ENCODE measurements at regions not wholly inside any gene's neighbourhood (a gene's known extent, or its start where the extent isn't known, plus 50 kb on each side); places are given as distances from the start of the nearest gene placed in this dataset.

- no CpG with 5 or more reads among the region's 6 CpGs for WGBS (ENCODE audit: insufficient coverage, low lambda C conversion rate)
- Histone ChIP-seq H3K27me3 (ENCODE audit: control insufficient read depth, insufficient read depth, low read length) (no peaks in the 10 kb centered on the region), H3K36me3 (ENCODE audit: control insufficient read depth, insufficient read depth, low read length) (no peaks in the 10 kb centered on the region), H3K27ac (ENCODE audit: low read length) (no peak overlapping the region), H3K4me1 (ENCODE audit: control insufficient read depth, insufficient read depth, low read length) (peaks cover 9% of the 10 kb centered on the region), H3K9me3 (ENCODE audit: control insufficient read depth, low read depth, low read length) (no peaks in the 10 kb centered on the region), H3K4me3 (ENCODE audit: low read length) (no peak overlapping the region)
- no peak for DNase-seq
Observed at GRCh38 chr10:43782814-43783213, 134.1 kb upstream of the ZNF32 start.

- H3K4me3 ChIP-seq (ENCODE audit: low read length) = no peak overlapping the region
Observed at GRCh38 chr10:43781480-43782361, 133.0 kb upstream of the ZNF32 start.

DNA sequence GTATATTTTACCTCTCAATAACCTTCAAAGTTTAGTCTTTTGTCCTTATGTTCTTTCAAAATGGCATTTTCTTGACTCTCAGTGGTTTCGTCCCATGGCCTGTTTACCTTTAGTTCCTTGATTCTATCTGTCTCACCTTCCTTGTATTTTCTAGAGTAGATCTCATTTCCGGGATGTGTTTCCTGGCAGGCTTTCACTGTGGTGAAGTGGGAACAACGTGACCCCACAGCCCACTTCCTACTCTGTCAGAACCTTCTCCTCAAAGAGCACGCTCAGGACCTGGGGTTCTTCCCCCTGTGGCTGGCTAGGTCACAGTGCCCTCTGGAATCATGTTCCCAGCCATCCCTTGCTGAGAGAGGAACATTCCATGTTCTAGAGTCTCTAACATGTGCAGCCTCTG lies 129.9 kb upstream of the ZNF32 start:
- Histone ChIP-seq H3K27ac (ENCODE audit: low read length) (no peak overlapping the region), H3K27me3 (ENCODE audit: control insufficient read depth, insufficient read depth, low read length) (no peaks in the 10 kb centered on the region), H3K9me3 (ENCODE audit: control insufficient read depth, low read depth, low read length) (no peaks in the 10 kb centered on the region), H3K36me3 (ENCODE audit: control insufficient read depth, insufficient read depth, low read length) (no peaks in the 10 kb centered on the region), H3K4me3 (ENCODE audit: low read length) (no peak overlapping the region), H3K4me1 (ENCODE audit: control insufficient read depth, insufficient read depth, low read length) (peaks cover 9% of the 10 kb centered on the region)
- DNase-seq = no peak
- 100% methylated on average over 1 of the region's 4 CpGs for WGBS (ENCODE audit: insufficient coverage, low lambda C conversion rate)

More at GRCh38 chr10:43781480-43782361, 133.0 kb upstream of the ZNF32 start:
- Histone ChIP-seq H3K27ac (ENCODE audit: low read length) (no peak overlapping the region), H3K27me3 (ENCODE audit: control insufficient read depth, insufficient read depth, low read length) (no peaks in the 10 kb centered on the region), H3K36me3 (ENCODE audit: control insufficient read depth, insufficient read depth, low read length) (no peaks in the 10 kb centered on the region), H3K4me1 (ENCODE audit: control insufficient read depth, insufficient read depth, low read length) (peaks cover 9% of the 10 kb centered on the region), H3K9me3 (ENCODE audit: control insufficient read depth, low read depth, low read length) (no peaks in the 10 kb centered on the region)
- 80% methylated on average over 1 of the region's 6 CpGs for WGBS (ENCODE audit: insufficient coverage, low lambda C conversion rate)
- DNase-seq = peak; percentile 13 to 73

DNA sequence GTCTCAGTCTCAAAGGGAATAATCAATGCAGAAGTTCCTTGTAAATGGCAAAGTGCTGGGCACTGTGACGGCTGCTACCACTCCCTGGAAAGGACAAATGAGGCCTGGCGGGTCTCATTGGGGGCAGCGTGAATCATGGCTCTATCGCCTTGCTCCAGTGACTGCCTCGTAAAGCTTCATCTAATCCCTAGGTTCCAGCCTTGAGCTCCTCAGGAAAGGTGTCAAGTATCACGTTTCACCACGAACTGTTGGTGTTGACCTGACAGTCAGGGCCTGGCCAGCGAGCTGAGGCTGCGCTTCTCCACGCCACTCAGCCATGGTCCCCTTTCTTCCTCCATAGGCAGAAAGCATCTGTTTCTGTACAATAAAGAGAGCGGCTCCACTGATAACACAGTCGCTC lies 126.7 kb upstream of the ZNF32 start:
- Histone ChIP-seq H3K27me3 (ENCODE audit: control insufficient read depth, insufficient read depth, low read length) (no peaks in the 10 kb centered on the region), H3K27ac (ENCODE audit: low read length) (no peak overlapping the region), H3K9me3 (ENCODE audit: control insufficient read depth, low read depth, low read length) (no peaks in the 10 kb centered on the region), H3K36me3 (ENCODE audit: control insufficient read depth, insufficient read depth, low read length) (no peaks in the 10 kb centered on the region), H3K4me3 (ENCODE audit: low read length) (no peak overlapping the region), H3K4me1 (ENCODE audit: control insufficient read depth, insufficient read depth, low read length) (no peaks in the 10 kb centered on the region)
- WGBS (ENCODE audit: insufficient coverage, low lambda C conversion rate) = no CpG with 5 or more reads among the region's 12 CpGs
- no peak for DNase-seq

- WGBS (ENCODE audit: insufficient coverage, low lambda C conversion rate) = no CpG with 5 or more reads among the region's 5 CpGs
- no peaks in the 10 kb centered on the region for H3K9me3 ChIP-seq (ENCODE audit: control insufficient read depth, low read depth, low read length)
- H3K36me3 ChIP-seq (ENCODE audit: control insufficient read depth, insufficient read depth, low read length) = no peaks in the 10 kb centered on the region
- no peak for DNase-seq
- H3K4me1 ChIP-seq (ENCODE audit: control insufficient read depth, insufficient read depth, low read length) = no peaks in the 10 kb centered on the region
- H3K27ac ChIP-seq (ENCODE audit: low read length) = no peak overlapping the region
- H3K4me3 ChIP-seq (ENCODE audit: low read length) = no peak overlapping the region
- H3K27me3 ChIP-seq (ENCODE audit: control insufficient read depth, insufficient read depth, low read length) = no peaks in the 10 kb centered on the region
Observed at GRCh38 chr10:43774234-43774769, 125.6 kb upstream of the ZNF32 start.

GRCh38 chr10:43773736-43774135 lies 125.1 kb upstream of the ZNF32 start:
- Histone ChIP-seq H3K27ac (ENCODE audit: low read length) (no peak overlapping the region), H3K9me3 (ENCODE audit: control insufficient read depth, low read depth, low read length) (no peaks in the 10 kb centered on the region)
- 38% methylated on average over 1 of the region's 1 CpG for WGBS (ENCODE audit: insufficient coverage, low lambda C conversion rate)

DNA sequence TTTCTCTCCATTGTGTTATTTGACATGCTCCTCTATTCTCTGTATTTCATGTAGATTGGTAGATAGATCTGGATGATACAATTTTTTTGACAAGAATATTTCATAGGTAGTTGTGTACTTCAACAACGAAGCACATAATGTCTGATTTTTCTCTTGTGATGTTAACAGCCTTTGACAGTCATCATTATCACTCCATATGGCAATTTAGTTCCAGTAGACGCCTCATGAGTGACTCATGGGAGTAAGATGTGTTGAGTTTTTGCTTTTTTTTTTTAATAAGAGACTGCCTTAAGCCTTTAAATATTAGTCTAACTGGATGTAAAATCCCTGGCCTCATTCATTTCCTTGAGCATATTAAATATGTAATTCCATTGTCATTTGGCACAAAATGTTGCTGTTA lies 123.5 kb upstream of the ZNF32 start:
- no peaks in the 10 kb centered on the region for H3K27me3 ChIP-seq (ENCODE audit: control insufficient read depth, insufficient read depth, low read length)
- no CpG with 5 or more reads among the region's 2 CpGs for WGBS (ENCODE audit: insufficient coverage, low lambda C conversion rate)
- H3K9me3 ChIP-seq (ENCODE audit: control insufficient read depth, low read depth, low read length) = no peaks in the 10 kb centered on the region
- H3K27ac ChIP-seq (ENCODE audit: low read length) = no peak overlapping the region
- H3K4me1 ChIP-seq (ENCODE audit: control insufficient read depth, insufficient read depth, low read length) = no peaks in the 10 kb centered on the region
- no peak for DNase-seq
- no peaks in the 10 kb centered on the region for H3K36me3 ChIP-seq (ENCODE audit: control insufficient read depth, insufficient read depth, low read length)
- H3K4me3 ChIP-seq (ENCODE audit: low read length) = no peak overlapping the region

More at GRCh38 chr10:43773736-43774135, 125.1 kb upstream of the ZNF32 start:
- Histone ChIP-seq H3K36me3 (ENCODE audit: control insufficient read depth, insufficient read depth, low read length) (no peaks in the 10 kb centered on the region), H3K4me3 (ENCODE audit: low read length) (no peak overlapping the region), H3K4me1 (ENCODE audit: control insufficient read depth, insufficient read depth, low read length) (no peaks in the 10 kb centered on the region), H3K27me3 (ENCODE audit: control insufficient read depth, insufficient read depth, low read length) (no peaks in the 10 kb centered on the region)
- DNase-seq = no peak

GRCh38 chr10:43771675-43772074 lies 123.0 kb upstream of the ZNF32 start:
- no peaks in the 10 kb centered on the region for H3K4me1 ChIP-seq (ENCODE audit: control insufficient read depth, insufficient read depth, low read length)
- DNase-seq = no peak
- no peaks in the 10 kb centered on the region for H3K27me3 ChIP-seq (ENCODE audit: control insufficient read depth, insufficient read depth, low read length)
- H3K36me3 ChIP-seq (ENCODE audit: control insufficient read depth, insufficient read depth, low read length) = no peaks in the 10 kb centered on the region
- no peak overlapping the region for H3K27ac ChIP-seq (ENCODE audit: low read length)
- H3K4me3 ChIP-seq (ENCODE audit: low read length) = no peak overlapping the region
- 73% methylated on average over 2 of the region's 2 CpGs for WGBS (ENCODE audit: insufficient coverage, low lambda C conversion rate)
- H3K9me3 ChIP-seq (ENCODE audit: control insufficient read depth, low read depth, low read length) = no peaks in the 10 kb centered on the region

GRCh38 chr10:43765516-43765915 lies 116.8 kb upstream of the ZNF32 start:
- no peak for DNase-seq
- Histone ChIP-seq H3K4me1 (ENCODE audit: control insufficient read depth, insufficient read depth, low read length) (no peaks in the 10 kb centered on the region), H3K27ac (ENCODE audit: low read length) (no peak overlapping the region), H3K4me3 (ENCODE audit: low read length) (no peak overlapping the region), H3K27me3 (ENCODE audit: control insufficient read depth, insufficient read depth, low read length) (no peaks in the 10 kb centered on the region), H3K9me3 (ENCODE audit: control insufficient read depth, low read depth, low read length) (no peaks in the 10 kb centered on the region), H3K36me3 (ENCODE audit: control insufficient read depth, insufficient read depth, low read length) (no peaks in the 10 kb centered on the region)
- WGBS (ENCODE audit: insufficient coverage, low lambda C conversion rate) = 100% methylated on average over 1 of the region's 2 CpGs

GRCh38 chr10:43763846-43764245 lies 115.2 kb upstream of the ZNF32 start:
- Histone ChIP-seq H3K27ac (ENCODE audit: low read length) (no peak overlapping the region), H3K27me3 (ENCODE audit: control insufficient read depth, insufficient read depth, low read length) (no peaks in the 10 kb centered on the region), H3K4me3 (ENCODE audit: low read length) (no peak overlapping the region), H3K4me1 (ENCODE audit: control insufficient read depth, insufficient read depth, low read length) (no peaks in the 10 kb centered on the region), H3K36me3 (ENCODE audit: control insufficient read depth, insufficient read depth, low read length) (no peaks in the 10 kb centered on the region), H3K9me3 (ENCODE audit: control insufficient read depth, low read depth, low read length) (no peaks in the 10 kb centered on the region)
- DNase-seq = no peak

DNA sequence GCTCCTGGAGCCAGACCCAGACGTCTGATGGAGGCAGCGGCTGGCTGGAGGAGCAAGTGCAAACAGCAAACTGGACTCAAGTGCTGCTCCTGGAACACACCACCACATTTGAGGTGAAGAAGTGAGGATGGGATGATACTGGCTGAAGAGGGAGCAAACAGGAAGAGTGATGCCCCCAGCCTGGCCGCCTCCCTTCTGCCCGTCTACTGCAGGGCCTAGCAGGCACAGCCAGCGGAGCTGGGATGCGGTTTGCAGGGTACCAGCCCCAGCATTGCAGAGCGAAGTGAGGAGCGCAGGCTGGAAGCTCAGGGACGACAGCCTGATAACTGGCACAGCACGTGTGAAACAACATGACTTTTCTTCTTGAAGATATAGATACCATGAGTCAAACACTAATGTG lies 111.8 kb upstream of the ZNF32 start:
- Histone ChIP-seq H3K27ac (ENCODE audit: low read length) (no peak overlapping the region), H3K9me3 (ENCODE audit: control insufficient read depth, low read depth, low read length) (no peaks in the 10 kb centered on the region), H3K4me1 (ENCODE audit: control insufficient read depth, insufficient read depth, low read length) (no peaks in the 10 kb centered on the region), H3K27me3 (ENCODE audit: control insufficient read depth, insufficient read depth, low read length) (no peaks in the 10 kb centered on the region), H3K4me3 (ENCODE audit: low read length) (no peak overlapping the region), H3K36me3 (ENCODE audit: control insufficient read depth, insufficient read depth, low read length) (no peaks in the 10 kb centered on the region)
- no peak for DNase-seq
- 60% methylated on average over 1 of the region's 10 CpGs for WGBS (ENCODE audit: insufficient coverage, low lambda C conversion rate)
